ENCODE measurements at regions not wholly inside any gene's neighbourhood (a gene's known extent, or its start where the extent isn't known, plus 50 kb on each side); places are given as distances from the start of the nearest gene placed in this dataset.

DNA sequence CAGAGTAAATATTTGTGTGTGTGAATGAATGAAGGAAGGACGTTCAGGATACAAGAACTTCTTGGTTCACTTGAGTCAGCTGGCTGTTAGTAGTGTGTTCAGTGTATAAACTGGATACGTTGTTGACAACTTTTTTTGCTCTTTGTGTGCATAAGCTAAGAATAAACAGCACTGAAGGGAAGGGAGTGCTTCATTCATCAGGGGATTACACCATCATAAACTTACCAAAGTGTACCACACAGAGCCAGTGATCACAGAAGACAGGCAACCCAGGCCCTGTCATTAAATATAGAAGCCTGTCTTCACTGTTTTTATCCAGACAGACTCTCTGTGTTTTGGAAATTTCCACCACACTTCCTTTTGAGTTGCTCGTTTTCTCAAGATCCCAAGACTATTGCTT, 55.5 kb upstream of the MEF2C start:
- Histone ChIP-seq H3K27me3 (ENCODE audit: control insufficient read depth in 3 of 3, insufficient read depth in 3 of 3, low read depth in 1 of 3, low read length in 3 of 3) (no peaks in the 10 kb centered on the region), H3K14ac (ENCODE audit: low read length) (no peak overlapping the region), H3K79me1 (ENCODE audit: low read depth, low read length) (no peaks in the 10 kb centered on the region), H2BK15ac (ENCODE audit: low read length) (no peak overlapping the region), H3K18ac (ENCODE audit: low read length) (no peak overlapping the region), H2BK5ac (ENCODE audit: low read length) (no peak overlapping the region), H4K91ac (ENCODE audit: low read depth, low read length, poor library complexity) (no peak overlapping the region), H2BK120ac (ENCODE audit: low read depth, low read length) (no peak overlapping the region), H3K27ac (replicated peaks; ENCODE audit: low read length) (no peak overlapping the region), H3K23ac (ENCODE audit: low read depth, low read length, poor library complexity) (no peak overlapping the region), H3K4ac (ENCODE audit: low read length) (no peak overlapping the region), H3K4me1 (ENCODE audit: control insufficient read depth in 2 of 2, insufficient read depth in 1 of 2, low read depth in 1 of 2, low read length in 2 of 2) (peaks cover 0 to 6% of the 10 kb centered on the region in 2 donors), H2BK12ac (ENCODE audit: low read length) (no peak overlapping the region), H3K36me3 (replicated peaks in 1 of 2; ENCODE audit: control insufficient read depth in 2 of 2, insufficient read depth in 2 of 2, low read length in 2 of 2) (no peaks in the 10 kb centered on the region), H3K4me3 (ENCODE audit: low read length in 2 of 2) (no peak overlapping the region), H3K9me3 (replicated peaks in 1 of 2; ENCODE audit: control insufficient read depth in 2 of 2, insufficient read depth in 1 of 2, low read depth in 1 of 2, low read length in 2 of 2) (no peaks in the 10 kb centered on the region), H3K9ac (ENCODE audit: low read depth, low read length, poor library complexity) (no peak overlapping the region), H3K4me2 (ENCODE audit: insufficient read depth, low read length, poor library complexity, severe bottlenecking) (no peak overlapping the region), H2AK5ac (ENCODE audit: low read depth, low read length) (no peak overlapping the region), H2AFZ (ENCODE audit: low read length) (no peak overlapping the region), H4K8ac (ENCODE audit: low read depth, low read length) (no peak overlapping the region)
- no CpG with 5 or more reads among the region's 3 CpGs for WGBS, 2 donors (ENCODE audit: extremely low coverage in 2 of 2, insufficient read length in 2 of 2, insufficient replicate concordance in 1 of 2)
- DNase-seq (ENCODE audit: low spot score) = no peak

DNA sequence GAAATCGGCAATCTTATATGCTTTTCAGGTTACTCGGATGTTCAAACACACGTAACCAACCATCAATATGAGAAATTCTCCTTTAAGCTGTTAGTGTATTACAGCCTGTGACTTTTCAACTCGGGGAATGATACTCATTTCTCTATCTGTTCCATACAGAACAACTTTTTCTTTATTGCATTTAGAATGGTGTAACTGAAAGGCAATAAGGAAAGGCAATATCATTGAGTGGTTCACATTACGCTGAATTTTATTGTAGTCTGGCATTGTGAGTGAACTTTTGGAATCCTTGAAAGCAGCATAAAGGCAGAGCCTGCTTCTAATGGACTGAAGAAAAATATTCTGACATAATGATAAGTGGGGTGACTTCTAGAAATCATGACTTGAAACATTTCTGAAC, 54.4 kb upstream of the MEF2C start:
- H3K14ac ChIP-seq (ENCODE audit: low read length) = no peak overlapping the region
- no peak overlapping the region for H4K8ac ChIP-seq (ENCODE audit: low read depth, low read length)
- H3K23ac ChIP-seq (ENCODE audit: low read depth, low read length, poor library complexity) = no peak overlapping the region
- H2BK5ac ChIP-seq (ENCODE audit: low read length) = no peak overlapping the region
- no peaks in the 10 kb centered on the region for H3K27me3 ChIP-seq (ENCODE audit: control insufficient read depth in 3 of 3, insufficient read depth in 3 of 3, low read depth in 1 of 3, low read length in 3 of 3)
- no peak for DNase-seq (ENCODE audit: low spot score)
- no peak overlapping the region for H2BK120ac ChIP-seq (ENCODE audit: low read depth, low read length)
- H3K79me1 ChIP-seq (ENCODE audit: low read depth, low read length) = no peaks in the 10 kb centered on the region
- no peak overlapping the region for H2AK5ac ChIP-seq (ENCODE audit: low read depth, low read length)
- no peaks in the 10 kb centered on the region for H3K9me3 ChIP-seq (replicated peaks in 1 of 2; ENCODE audit: control insufficient read depth in 2 of 2, insufficient read depth in 1 of 2, low read depth in 1 of 2, low read length in 2 of 2)
- H3K4ac ChIP-seq (ENCODE audit: low read length) = no peak overlapping the region
- H3K4me3 ChIP-seq (ENCODE audit: low read length in 2 of 2) = no peak overlapping the region
- H3K9ac ChIP-seq (ENCODE audit: low read depth, low read length, poor library complexity) = no peak overlapping the region
- peaks cover 0 to 5% of the 10 kb centered on the region in 2 donors for H3K4me1 ChIP-seq (ENCODE audit: control insufficient read depth in 2 of 2, insufficient read depth in 1 of 2, low read depth in 1 of 2, low read length in 2 of 2)
- no peak overlapping the region for H2BK15ac ChIP-seq (ENCODE audit: low read length)
- H2AFZ ChIP-seq (ENCODE audit: low read length) = no peak overlapping the region
- no peaks in the 10 kb centered on the region for H3K36me3 ChIP-seq (replicated peaks in 1 of 2; ENCODE audit: control insufficient read depth in 2 of 2, insufficient read depth in 2 of 2, low read length in 2 of 2)
- no peak overlapping the region for H3K4me2 ChIP-seq (ENCODE audit: insufficient read depth, low read length, poor library complexity, severe bottlenecking)
- H3K27ac ChIP-seq (replicated peaks; ENCODE audit: low read length) = no peak overlapping the region
- no peak overlapping the region for H2BK12ac ChIP-seq (ENCODE audit: low read length)
- H4K91ac ChIP-seq (ENCODE audit: low read depth, low read length, poor library complexity) = no peak overlapping the region
- no CpG with 5 or more reads among the region's 5 CpGs for WGBS, 2 donors (ENCODE audit: extremely low coverage in 2 of 2, insufficient read length in 2 of 2, insufficient replicate concordance in 1 of 2)
- H3K18ac ChIP-seq (ENCODE audit: low read length) = no peak overlapping the region

DNA sequence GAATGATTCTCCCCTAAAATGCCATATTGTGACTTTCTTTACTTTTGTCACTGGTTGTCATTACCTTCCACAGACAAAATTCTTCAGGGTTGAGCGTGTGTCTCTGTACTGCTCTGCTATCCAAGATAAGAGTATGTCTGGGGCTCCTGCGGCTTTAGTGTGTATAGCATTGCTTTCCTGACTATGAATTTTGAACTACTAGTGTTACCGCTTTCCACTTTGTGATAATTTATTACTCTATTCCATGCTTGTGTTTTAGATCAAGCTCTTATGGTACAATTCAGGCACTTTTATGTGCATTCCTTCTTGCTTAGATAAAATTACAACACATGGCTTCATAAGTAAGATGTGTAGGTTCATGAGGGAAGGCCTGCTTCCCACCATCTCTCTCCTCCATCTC, 51.5 kb upstream of the MEF2C start:
- Histone ChIP-seq H3K14ac (ENCODE audit: low read length) (no peak overlapping the region), H3K27ac (replicated peaks; ENCODE audit: low read length) (no peak overlapping the region), H3K4ac (ENCODE audit: low read length) (no peak overlapping the region), H2AK5ac (ENCODE audit: low read depth, low read length) (no peak overlapping the region), H2BK5ac (ENCODE audit: low read length) (no peak overlapping the region), H2BK12ac (ENCODE audit: low read length) (no peak overlapping the region), H2BK15ac (ENCODE audit: low read length) (no peak overlapping the region), H3K18ac (ENCODE audit: low read length) (no peak overlapping the region), H4K91ac (ENCODE audit: low read depth, low read length, poor library complexity) (no peak overlapping the region), H2AFZ (ENCODE audit: low read length) (no peak overlapping the region), H3K4me2 (ENCODE audit: insufficient read depth, low read length, poor library complexity, severe bottlenecking) (no peak overlapping the region), H3K9ac (ENCODE audit: low read depth, low read length, poor library complexity) (no peak overlapping the region), H3K79me1 (ENCODE audit: low read depth, low read length) (no peaks in the 10 kb centered on the region), H3K23ac (ENCODE audit: low read depth, low read length, poor library complexity) (no peak overlapping the region), H3K9me3 (replicated peaks in 1 of 2; ENCODE audit: control insufficient read depth in 2 of 2, insufficient read depth in 1 of 2, low read depth in 1 of 2, low read length in 2 of 2) (no peaks in the 10 kb centered on the region), H3K27me3 (ENCODE audit: control insufficient read depth in 3 of 3, insufficient read depth in 3 of 3, low read depth in 1 of 3, low read length in 3 of 3) (no peaks in the 10 kb centered on the region), H4K8ac (ENCODE audit: low read depth, low read length) (no peak overlapping the region), H3K4me3 (ENCODE audit: low read length in 2 of 2) (no peak overlapping the region), H3K36me3 (replicated peaks in 1 of 2; ENCODE audit: control insufficient read depth in 2 of 2, insufficient read depth in 2 of 2, low read length in 2 of 2) (no peaks in the 10 kb centered on the region), H3K4me1 (ENCODE audit: control insufficient read depth in 2 of 2, insufficient read depth in 1 of 2, low read depth in 1 of 2, low read length in 2 of 2) (peaks cover 0 to 2% of the 10 kb centered on the region in 2 donors), H2BK120ac (ENCODE audit: low read depth, low read length) (no peak overlapping the region)
- WGBS, 2 donors (ENCODE audit: extremely low coverage in 2 of 2, insufficient read length in 2 of 2, insufficient replicate concordance in 1 of 2) = no CpG with 5 or more reads among the region's 3 CpGs
- no peak for DNase-seq (ENCODE audit: low spot score)

Small RNA genes in the stretch of these regions (small RNA-seq; reads per million reads assigned to genes)
- gene MIR3660 (ENCODE audit: insufficient read depth) = 8.3 reads per million, percentile 47 among the genes with 10 or more reads in this experiment

All from neuronal stem cell (in vitro differentiated cells).